ENCODE measurements at regions not wholly inside any gene's neighbourhood (a gene's known extent, or its start where the extent isn't known, plus 50 kb on each side); places are given as distances from the start of the nearest gene placed in this dataset.

GRCh38 chr6:50974319-50974718 lies 155.6 kb downstream of the TFAP2B start:
- H3K4me3 ChIP-seq (ENCODE audit: insufficient read depth, low read depth, low read length): no peak overlapping the region
- H3K36me3 ChIP-seq (replicated peaks; ENCODE audit: control insufficient read depth, insufficient read depth, low read length): no peaks in the 10 kb centered on the region
- no peak for DNase-seq
- H3K27me3 ChIP-seq (ENCODE audit: control insufficient read depth, insufficient read depth, low read length): no peaks in the 10 kb centered on the region; the same call in 1 of the 2 replicates

- Histone ChIP-seq H3K4me3 (ENCODE audit: insufficient read depth, low read depth, low read length) (no peak overlapping the region), H3K36me3 (replicated peaks; ENCODE audit: control insufficient read depth, insufficient read depth, low read length) (no peaks in the 10 kb centered on the region), H3K27me3 (ENCODE audit: control insufficient read depth, insufficient read depth, low read length) (no peaks in the 10 kb centered on the region; the same call in 1 of the 2 replicates)
- no peak for DNase-seq
Observed at GRCh38 chr6:50975216-50975615, 156.5 kb downstream of the TFAP2B start.

DNA sequence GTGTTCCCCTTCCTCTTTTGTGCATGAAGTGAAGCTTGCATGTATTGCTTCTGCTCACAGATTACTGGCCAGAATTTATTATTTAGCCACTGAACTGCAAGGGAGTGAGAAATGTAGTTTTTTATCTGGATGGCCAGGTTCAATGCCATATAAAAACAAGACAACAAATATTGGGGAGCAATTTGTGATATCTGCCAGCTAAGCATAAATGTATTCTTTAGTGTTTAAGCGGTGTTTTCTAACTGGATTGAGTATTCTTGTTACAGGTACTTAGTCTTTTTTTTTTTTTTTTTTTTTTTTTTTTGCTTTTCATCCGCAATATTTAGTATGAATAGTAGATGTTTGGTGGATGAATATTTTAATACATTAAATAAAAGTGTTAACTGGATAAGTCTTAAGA lies 158.2 kb downstream of the TFAP2B start:
- Histone ChIP-seq H3K36me3 (replicated peaks; ENCODE audit: control insufficient read depth, insufficient read depth, low read length) (no peaks in the 10 kb centered on the region), H3K27me3 (ENCODE audit: control insufficient read depth, insufficient read depth, low read length) (no peaks in the 10 kb centered on the region; the same call in 1 of the 2 replicates), H3K4me3 (ENCODE audit: insufficient read depth, low read depth, low read length) (no peak overlapping the region)
- DNase-seq: no peak

DNA sequence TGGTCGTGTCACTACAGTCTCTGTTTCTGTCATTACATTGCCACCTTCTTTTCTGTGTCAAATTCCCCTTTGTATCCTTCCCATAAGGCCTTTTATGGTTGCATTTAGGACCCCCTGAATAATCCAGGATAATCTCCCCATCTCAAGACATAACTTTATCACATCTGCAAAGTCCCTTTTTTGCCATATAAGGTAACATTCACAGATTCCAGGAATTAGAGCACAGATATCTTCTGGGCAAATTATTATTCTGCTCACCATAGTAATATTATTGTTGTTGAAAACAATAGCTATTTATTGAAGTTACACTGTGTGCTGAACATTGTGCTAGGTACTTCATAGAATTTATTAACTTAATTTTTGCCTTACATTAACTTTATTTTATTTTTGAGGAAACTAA lies 159.1 kb downstream of the TFAP2B start:
- DNase-seq: no peak
- Histone ChIP-seq H3K36me3 (replicated peaks; ENCODE audit: control insufficient read depth, insufficient read depth, low read length) (no peaks in the 10 kb centered on the region), H3K27me3 (ENCODE audit: control insufficient read depth, insufficient read depth, low read length) (no peaks in the 10 kb centered on the region; the same call in 1 of the 2 replicates), H3K4me3 (ENCODE audit: insufficient read depth, low read depth, low read length) (no peak overlapping the region)

- no peak overlapping the region for H3K4me3 ChIP-seq (ENCODE audit: insufficient read depth, low read depth, low read length)
- no peaks in the 10 kb centered on the region for H3K36me3 ChIP-seq (replicated peaks; ENCODE audit: control insufficient read depth, insufficient read depth, low read length)
- H3K27me3 ChIP-seq (ENCODE audit: control insufficient read depth, insufficient read depth, low read length): no peaks in the 10 kb centered on the region; the same call in 1 of the 2 replicates
- no peak for DNase-seq
Observed at GRCh38 chr6:50978380-50979170, 159.9 kb downstream of the TFAP2B start.

DNA sequence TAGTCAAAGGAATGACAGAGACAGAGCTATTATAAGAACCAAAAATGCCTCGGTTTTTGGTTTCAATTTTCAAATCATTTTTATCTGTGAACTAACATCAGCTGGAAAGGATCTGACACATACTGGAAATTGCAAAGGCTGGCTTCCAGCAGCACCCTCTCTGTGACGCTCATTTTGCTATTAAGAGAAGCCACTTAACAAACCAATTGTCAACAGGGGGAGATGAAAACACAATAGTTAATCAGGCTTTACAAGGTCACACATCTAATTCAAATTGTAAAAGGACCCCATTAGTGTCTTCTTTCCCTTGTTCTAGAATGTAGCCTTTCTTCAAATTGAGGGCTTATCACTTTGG lies 160.5 kb downstream of the TFAP2B start:
- no peaks in the 10 kb centered on the region for H3K36me3 ChIP-seq (replicated peaks; ENCODE audit: control insufficient read depth, insufficient read depth, low read length)
- no peak for DNase-seq
- H3K4me3 ChIP-seq (ENCODE audit: insufficient read depth, low read depth, low read length): no peak overlapping the region
- H3K27me3 ChIP-seq (ENCODE audit: control insufficient read depth, insufficient read depth, low read length): no peaks in the 10 kb centered on the region; the same call in 1 of the 2 replicates

- no peak for DNase-seq
- Histone ChIP-seq H3K27me3 (ENCODE audit: control insufficient read depth, insufficient read depth, low read length) (no peaks in the 10 kb centered on the region; the same call in 1 of the 2 replicates), H3K4me3 (ENCODE audit: insufficient read depth, low read depth, low read length) (no peak overlapping the region), H3K36me3 (replicated peaks; ENCODE audit: control insufficient read depth, insufficient read depth, low read length) (no peaks in the 10 kb centered on the region)
Observed at GRCh38 chr6:50984135-50984534, 165.5 kb downstream of the TFAP2B start.

GRCh38 chr6:50986319-50986718 lies 167.6 kb downstream of the TFAP2B start:
- no peaks in the 10 kb centered on the region for H3K36me3 ChIP-seq (replicated peaks; ENCODE audit: control insufficient read depth, insufficient read depth, low read length)
- no peak overlapping the region for H3K4me3 ChIP-seq (ENCODE audit: insufficient read depth, low read depth, low read length)
- H3K27me3 ChIP-seq (ENCODE audit: control insufficient read depth, insufficient read depth, low read length): no peaks in the 10 kb centered on the region
- DNase-seq: no peak

- Histone ChIP-seq H3K4me3 (ENCODE audit: insufficient read depth, low read depth, low read length) (no peak overlapping the region), H3K36me3 (replicated peaks; ENCODE audit: control insufficient read depth, insufficient read depth, low read length) (no peaks in the 10 kb centered on the region), H3K27me3 (ENCODE audit: control insufficient read depth, insufficient read depth, low read length) (no peaks in the 10 kb centered on the region)
- DNase-seq: no peak
Observed at GRCh38 chr6:50989123-50989522, 170.5 kb downstream of the TFAP2B start.

- H3K27me3 ChIP-seq (ENCODE audit: control insufficient read depth, insufficient read depth, low read length): no peaks in the 10 kb centered on the region
- no peak for DNase-seq
- H3K4me3 ChIP-seq (ENCODE audit: insufficient read depth, low read depth, low read length): no peak overlapping the region
- no peaks in the 10 kb centered on the region for H3K36me3 ChIP-seq (replicated peaks; ENCODE audit: control insufficient read depth, insufficient read depth, low read length)
Observed at GRCh38 chr6:50990750-50991446, 172.2 kb downstream of the TFAP2B start.

DNA sequence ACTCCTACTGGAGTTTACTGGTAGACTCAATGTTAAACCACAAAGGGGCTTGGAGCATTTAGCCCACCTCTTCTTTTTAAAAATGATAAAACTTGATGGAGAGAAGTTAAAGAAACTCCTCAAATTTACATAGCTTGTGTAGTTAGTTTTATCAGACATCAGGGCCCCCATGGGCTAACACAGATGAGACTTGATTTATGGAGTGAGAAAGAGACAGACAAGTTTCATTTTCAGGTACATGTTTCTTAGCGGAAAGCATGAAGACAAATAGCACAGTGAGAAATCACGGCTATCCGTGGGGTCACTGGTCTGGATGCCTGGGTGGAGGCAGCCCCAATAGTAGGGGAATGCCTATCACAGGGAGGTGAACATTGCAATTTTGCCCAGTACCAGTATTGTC lies 173.6 kb downstream of the TFAP2B start:
- Histone ChIP-seq H3K4me3 (ENCODE audit: insufficient read depth, low read depth, low read length) (no peak overlapping the region), H3K36me3 (replicated peaks; ENCODE audit: control insufficient read depth, insufficient read depth, low read length) (no peaks in the 10 kb centered on the region), H3K27me3 (ENCODE audit: control insufficient read depth, insufficient read depth, low read length) (no peaks in the 10 kb centered on the region)
- DNase-seq: no peak

DNA sequence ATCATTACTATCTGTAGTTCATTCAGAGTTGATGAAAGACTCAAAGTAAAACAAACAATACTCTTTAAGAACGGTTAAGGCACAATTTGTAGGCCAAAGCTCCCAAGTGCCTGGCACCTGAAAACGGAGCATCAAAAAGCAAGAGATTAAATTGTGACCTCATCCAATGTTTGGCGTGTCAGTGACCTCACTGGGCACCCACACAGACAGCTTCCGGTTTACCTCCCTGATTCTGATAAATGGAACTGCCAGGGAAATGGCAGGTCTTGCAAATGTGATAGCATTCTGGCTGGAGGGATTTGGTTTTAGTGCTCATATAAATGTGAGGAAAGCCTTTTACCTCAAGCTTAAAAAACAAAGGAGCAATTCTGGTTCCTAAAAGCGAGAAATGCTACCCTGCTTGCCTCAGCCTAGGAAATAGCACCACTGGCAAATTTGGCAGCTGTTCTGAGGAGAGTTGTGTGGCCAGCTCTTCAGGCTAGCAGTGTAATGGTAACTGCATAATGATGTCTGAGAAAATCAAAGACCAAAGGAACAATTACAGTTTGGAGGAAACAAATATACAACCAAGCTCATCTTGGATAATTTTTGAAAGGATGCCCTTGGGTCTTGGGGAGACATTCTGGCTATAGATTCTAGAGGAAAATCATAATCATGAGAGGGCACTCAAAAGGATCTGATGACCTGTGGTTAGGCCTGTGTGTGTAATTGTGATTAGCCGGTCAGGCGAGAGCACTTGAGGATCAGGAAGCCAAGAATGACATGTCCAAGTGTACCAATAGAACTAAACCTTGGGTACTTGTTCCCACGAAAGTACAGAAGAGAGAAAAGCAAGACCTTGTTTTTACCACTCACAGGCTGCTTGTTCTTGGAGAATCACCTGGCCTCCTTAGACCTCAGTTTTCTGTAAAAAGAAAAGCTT lies 174.3 kb downstream of the TFAP2B start:
- H3K4me3 ChIP-seq (ENCODE audit: insufficient read depth, low read depth, low read length): no peak overlapping the region
- no peak for DNase-seq

GRCh38 chr6:50993941-50994720 lies 175.5 kb downstream of the TFAP2B start:
- DNase-seq: no peak
- Histone ChIP-seq H3K27me3 (ENCODE audit: control insufficient read depth, insufficient read depth, low read length) (no peaks in the 10 kb centered on the region), H3K4me3 (ENCODE audit: insufficient read depth, low read depth, low read length) (no peak overlapping the region), H3K36me3 (replicated peaks; ENCODE audit: control insufficient read depth, insufficient read depth, low read length) (no peaks in the 10 kb centered on the region)

More for the DNA sequence above, 174.3 kb downstream of the TFAP2B start:
- H3K36me3 ChIP-seq (replicated peaks; ENCODE audit: control insufficient read depth, insufficient read depth, low read length): no peaks in the 10 kb centered on the region
- no peaks in the 10 kb centered on the region for H3K27me3 ChIP-seq (ENCODE audit: control insufficient read depth, insufficient read depth, low read length)

GRCh38 chr6:50995036-50995435 lies 176.4 kb downstream of the TFAP2B start:
- H3K36me3 ChIP-seq (replicated peaks; ENCODE audit: control insufficient read depth, insufficient read depth, low read length): no peaks in the 10 kb centered on the region
- H3K27me3 ChIP-seq (ENCODE audit: control insufficient read depth, insufficient read depth, low read length): no peaks in the 10 kb centered on the region
- DNase-seq: no peak
- no peak overlapping the region for H3K4me3 ChIP-seq (ENCODE audit: insufficient read depth, low read depth, low read length)
